Activated CD4-positive, alpha-beta T cell treated with anti-CD3 and anti-CD28 coated beads, Interleukin-2, amount 10 ng/mL, durations not matched to agents 24 days and 14 days (primary cell): ENCODE measurements at regions not wholly inside any gene's neighbourhood (a gene's known extent, or its start where the extent isn't known, plus 50 kb on each side); places are given as distances from the start of the nearest gene placed in this dataset.

ENCODE experiments used
- DNase-seq: peaks from one replicate; pipeline ENCODE4 v3.0.0; 2022
- H3K27ac Mint-ChIP-seq: one replicate; pipeline ENCODE4 v1.8.0; 2022; ENCODE audit warnings: mild to moderate bottlenecking, mixed read lengths
- H3K27me3 Mint-ChIP-seq: one replicate; pipeline ENCODE4 v1.8.0; 2022; ENCODE audit warnings: mixed read lengths
- H3K36me3 Mint-ChIP-seq: one replicate; pipeline ENCODE4 v1.8.0; 2022; ENCODE audit warnings: low read depth, mild to moderate bottlenecking, mixed read lengths
- H3K4me1 Mint-ChIP-seq: one replicate; pipeline ENCODE4 v1.8.0; 2021; ENCODE audit warnings: mixed read lengths
- H3K4me3 Mint-ChIP-seq: one replicate; pipeline ENCODE4 v1.8.0; 2022; ENCODE audit warnings: mild to moderate bottlenecking, moderate library complexity, mixed read lengths
- H3K9me3 Mint-ChIP-seq: one replicate; pipeline ENCODE4 v1.8.0; 2021; ENCODE audit warnings: mixed read lengths
- intact Hi-C: fragments of 100-400 bp; cut with micrococcal nuclease; formaldehyde crosslinking; loops from one replicate; pipeline ENCODE4 v1.15.1; 2023

DNA sequence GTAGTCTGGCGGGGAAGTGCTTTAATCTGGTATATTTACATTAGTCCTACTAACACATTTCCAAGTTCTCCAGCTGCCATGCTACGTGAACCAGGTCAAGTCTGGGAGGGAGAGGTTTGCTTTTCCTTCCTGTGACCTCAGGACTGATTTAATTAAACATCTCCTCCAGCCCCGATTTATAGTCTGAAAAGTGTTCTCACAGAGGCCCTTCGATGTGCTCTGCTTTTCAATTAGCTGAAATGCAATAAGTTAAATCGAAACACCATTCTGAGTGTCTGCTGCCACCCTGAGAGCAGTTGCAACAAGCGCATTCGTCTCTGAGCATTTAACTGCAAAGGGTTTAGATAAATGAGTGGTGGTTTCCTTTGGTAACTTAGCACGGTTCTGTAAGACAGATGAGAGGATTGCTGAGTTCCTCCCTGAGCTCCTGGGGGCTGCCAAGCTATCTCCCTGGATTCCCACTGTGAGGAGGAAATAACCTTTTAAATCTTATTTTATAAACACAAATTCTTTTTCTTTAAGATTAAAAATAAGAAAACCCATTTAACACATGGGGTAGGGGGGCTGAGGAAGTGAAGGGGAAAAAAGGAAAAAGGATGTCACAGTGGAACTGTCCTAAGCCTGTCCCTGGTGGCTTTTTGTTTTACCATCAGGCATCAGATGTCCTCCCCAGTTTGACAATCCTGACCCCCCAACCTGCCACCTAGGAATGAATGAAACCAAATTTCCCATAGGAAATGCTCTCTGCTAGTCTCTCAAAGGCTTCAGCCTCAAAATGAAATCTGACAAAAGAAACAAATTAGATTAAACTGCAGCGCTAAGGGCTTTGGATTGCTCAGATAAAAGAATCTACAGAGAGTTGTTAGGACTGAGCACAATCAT is 56.5 kb upstream of the CREB1 start:
- DNase-seq: peak; percentile 86
- H3K4me1 Mint-ChIP-seq: peaks cover 17% of the 10 kb centered on the region
- no peaks in the 10 kb centered on the region for H3K36me3 Mint-ChIP-seq
- no peaks in the 10 kb centered on the region for H3K9me3 Mint-ChIP-seq
- intact Hi-C loops: loop anchor here (1.0 to 5.0 kb wide), 9 partner anchors 141 to 708 kb away; partner anchors contain the start of genes FASTKD2 and MDH1B
- H3K27ac Mint-ChIP-seq: peak overlapping the region; percentile 26
- no peak overlapping the region for H3K4me3 Mint-ChIP-seq
- H3K27me3 Mint-ChIP-seq: peaks cover 2% of the 10 kb centered on the region

DNA sequence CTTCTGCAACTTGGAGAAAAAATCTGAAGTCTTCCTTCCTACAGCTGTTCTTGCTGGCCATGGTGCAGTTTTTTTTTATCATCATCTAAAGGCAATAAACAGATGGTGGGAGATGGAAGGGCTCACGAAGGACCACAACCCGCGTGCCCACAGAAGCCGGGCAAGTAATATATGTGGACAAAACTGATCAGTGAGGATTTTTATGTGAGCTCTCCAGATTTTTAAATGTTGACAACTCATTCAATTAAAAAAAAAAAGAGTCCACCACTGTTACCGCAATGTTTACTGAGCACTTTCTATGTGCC is 55.9 kb upstream of the CREB1 start:
- H3K27me3 Mint-ChIP-seq: peaks cover 2% of the 10 kb centered on the region
- H3K27ac Mint-ChIP-seq: no peak overlapping the region
- peaks cover 19% of the 10 kb centered on the region for H3K4me1 Mint-ChIP-seq
- intact Hi-C loops: loop anchor here (1.0 to 5.0 kb wide), 9 partner anchors 142 to 709 kb away; partner anchors contain the start of genes FASTKD2 and MDH1B
- H3K36me3 Mint-ChIP-seq: no peaks in the 10 kb centered on the region
- no peak for DNase-seq
- H3K9me3 Mint-ChIP-seq: no peaks in the 10 kb centered on the region
- H3K4me3 Mint-ChIP-seq: no peak overlapping the region

DNA sequence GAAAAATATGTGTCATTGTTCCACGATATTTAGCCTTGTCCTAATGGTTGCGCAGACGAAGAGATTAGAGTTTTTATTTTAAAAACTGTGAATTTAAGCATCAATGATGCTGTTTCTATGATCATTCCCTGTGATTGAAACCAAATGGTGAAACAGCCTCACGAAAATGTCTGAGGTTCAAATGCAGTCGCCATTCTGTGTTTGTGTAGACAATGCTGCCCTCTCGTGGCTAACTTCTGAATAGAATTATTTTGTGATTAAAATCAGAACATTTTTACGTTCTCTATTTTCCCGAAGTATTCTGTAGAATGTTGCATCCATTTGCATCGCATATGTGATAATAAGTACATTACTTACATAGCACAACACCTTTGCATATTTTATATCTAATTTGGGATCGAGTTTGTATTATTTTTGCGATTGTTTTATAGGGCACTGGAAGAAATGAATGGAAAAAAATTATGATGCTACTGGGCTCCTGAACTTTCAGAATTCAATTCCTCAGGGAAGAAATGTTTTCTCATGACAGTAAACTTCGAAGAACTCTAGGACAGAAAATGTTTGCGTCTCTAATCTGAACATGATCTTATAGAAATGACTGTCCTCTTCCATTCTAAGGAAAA is 54.8 kb upstream of the CREB1 start:
- Mint-ChIP-seq H3K27me3 (peaks cover 2% of the 10 kb centered on the region), H3K4me1 (peaks cover 25% of the 10 kb centered on the region), H3K4me3 (peak overlapping the region; percentile 43), H3K36me3 (no peaks in the 10 kb centered on the region), H3K9me3 (no peaks in the 10 kb centered on the region), H3K27ac (peak overlapping the region; percentile 41)
- intact Hi-C loops: loop anchor here (1.0 to 5.0 kb wide), 6 partner anchors 143 to 919 kb away; no protein-coding TSS in a partner anchor
- peak; percentile 86 for DNase-seq

DNA sequence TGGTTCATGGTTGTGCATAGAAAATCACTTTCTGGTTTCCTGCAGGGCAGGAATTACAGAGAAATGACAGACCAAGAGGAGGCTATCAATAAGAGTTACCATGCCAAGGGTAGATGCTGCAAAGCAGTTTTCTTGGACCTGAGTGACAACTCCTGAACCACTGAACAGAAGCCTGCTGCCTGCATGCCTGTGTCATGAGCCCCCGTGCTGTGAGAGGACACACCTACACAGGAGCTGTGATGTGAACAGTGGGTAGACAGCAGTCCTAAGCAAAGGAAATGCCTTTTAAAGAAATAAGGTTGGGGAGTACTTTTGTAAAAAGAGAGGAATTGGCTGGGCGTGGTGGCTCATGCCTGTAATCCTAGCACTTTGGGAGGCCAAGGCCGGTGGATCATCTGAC is 54.2 kb upstream of the CREB1 start:
- intact Hi-C loops: loop anchor here (1.0 kb wide), 2 partner anchors 782 to 919 kb away; no protein-coding TSS in a partner anchor
- Mint-ChIP-seq H3K36me3 (no peaks in the 10 kb centered on the region), H3K27me3 (peaks cover 2% of the 10 kb centered on the region), H3K4me1 (peaks cover 25% of the 10 kb centered on the region), H3K9me3 (no peaks in the 10 kb centered on the region), H3K4me3 (no peak overlapping the region), H3K27ac (no peak overlapping the region)
- no peak for DNase-seq

DNA sequence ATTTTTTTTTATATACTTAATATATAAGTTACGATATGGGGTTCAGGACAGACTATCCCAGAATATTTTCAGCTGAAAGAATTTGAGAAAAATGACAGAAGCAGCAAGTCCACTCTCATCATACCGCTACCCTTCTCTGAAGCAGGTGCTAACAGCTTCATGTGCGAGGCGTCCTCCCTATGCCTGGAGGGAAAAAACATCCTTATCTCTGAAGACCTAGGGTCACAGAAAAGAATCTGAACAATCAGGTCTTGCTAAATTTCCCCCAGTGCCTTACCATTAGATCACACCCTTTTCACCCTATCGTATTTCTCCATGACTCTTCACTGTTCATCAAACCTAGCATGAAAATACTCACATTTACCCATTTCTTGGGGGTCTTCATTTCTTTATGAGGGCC is 51.9 kb upstream of the CREB1 start:
- intact Hi-C loops: no loop called here

DNA sequence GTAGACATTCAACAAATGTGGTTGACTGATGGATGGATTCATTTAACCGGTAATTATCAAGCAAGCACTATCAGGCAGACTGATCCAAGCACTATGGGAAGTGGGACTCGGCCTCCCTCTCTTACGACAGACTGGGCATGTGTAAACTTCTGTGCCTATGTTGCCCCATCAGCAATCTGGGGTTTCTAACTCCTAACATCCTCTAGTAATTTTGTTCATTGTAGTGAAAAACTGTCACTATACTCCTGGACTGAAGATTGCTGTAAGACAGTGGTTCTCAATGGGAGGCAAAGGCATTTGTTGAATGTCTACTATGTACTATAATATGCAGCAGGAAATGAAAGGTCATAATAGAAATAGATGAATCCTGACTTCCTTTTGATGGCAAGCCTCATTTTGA is 51.2 kb upstream of the CREB1 start:
- Mint-ChIP-seq H3K36me3 (no peaks in the 10 kb centered on the region), H3K27me3 (peaks cover 2% of the 10 kb centered on the region), H3K4me1 (peaks cover 22% of the 10 kb centered on the region), H3K27ac (no peak overlapping the region), H3K4me3 (no peak overlapping the region), H3K9me3 (no peaks in the 10 kb centered on the region)
- DNase-seq: no peak
- intact Hi-C loops: no loop called here

More for the DNA sequence above, 51.9 kb upstream of the CREB1 start:
- no peak for DNase-seq
- no peaks in the 10 kb centered on the region for H3K36me3 Mint-ChIP-seq
- no peak overlapping the region for H3K4me3 Mint-ChIP-seq
- H3K4me1 Mint-ChIP-seq: peaks cover 23% of the 10 kb centered on the region
- H3K27ac Mint-ChIP-seq: no peak overlapping the region
- peaks cover 2% of the 10 kb centered on the region for H3K27me3 Mint-ChIP-seq
- no peaks in the 10 kb centered on the region for H3K9me3 Mint-ChIP-seq

DNA sequence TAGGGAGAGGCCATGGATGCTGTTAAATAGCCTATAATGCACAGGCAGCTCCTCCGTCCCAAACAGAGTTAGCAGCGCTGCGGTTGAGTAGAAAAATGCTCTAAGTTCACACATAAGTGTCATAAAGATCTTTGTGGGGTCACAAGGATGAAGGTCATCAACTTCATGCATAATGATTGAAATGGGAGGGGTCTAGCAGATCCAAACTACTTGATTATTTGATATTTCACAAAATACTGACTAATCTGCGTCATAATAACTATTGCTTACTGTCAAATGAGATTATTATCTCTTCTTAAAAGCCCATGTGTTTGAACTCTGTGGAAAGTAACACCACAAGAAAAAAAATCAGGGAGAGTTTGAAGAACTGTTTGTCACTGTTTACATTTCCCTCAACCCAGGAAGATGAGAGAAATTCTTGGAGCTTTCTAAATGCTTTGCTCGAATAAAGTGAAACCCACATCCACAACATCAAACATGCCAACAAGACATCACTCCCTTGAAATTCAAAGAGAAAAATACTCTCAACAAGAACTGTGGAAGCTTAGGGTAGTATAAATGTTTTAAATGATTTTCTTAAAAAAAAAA is 50.5 kb upstream of the CREB1 start:
- Mint-ChIP-seq H3K27me3 (peaks cover 2% of the 10 kb centered on the region), H3K9me3 (no peaks in the 10 kb centered on the region), H3K4me1 (peaks cover 19% of the 10 kb centered on the region), H3K27ac (no peak overlapping the region), H3K4me3 (no peak overlapping the region), H3K36me3 (no peaks in the 10 kb centered on the region)
- no peak for DNase-seq
- intact Hi-C loops: no loop called here
